ENCODE measurements at regions not wholly inside any gene's neighbourhood (a gene's known extent, or its start where the extent isn't known, plus 50 kb on each side); places are given as distances from the start of the nearest gene placed in this dataset.

- Histone ChIP-seq H3K27ac (ENCODE audit: low read length in 2 of 2) (no peak overlapping the region), H3K4me1 (ENCODE audit: control insufficient read depth in 2 of 2, insufficient read depth in 2 of 2, low read length in 2 of 2) (no peaks in the 10 kb centered on the region), H2AFZ (ENCODE audit: insufficient read depth, low read depth, low read length, poor library complexity, severe bottlenecking) (no peak overlapping the region), H3K9ac (ENCODE audit: low read length) (no peak overlapping the region), H3K27me3 (replicated peaks in 1 of 4; ENCODE audit: control extremely low read depth in 1 of 4, control insufficient read depth in 3 of 4, insufficient read depth in 4 of 4, low read length in 3 of 4) (no peaks in the 10 kb centered on the region), H3K36me3 (replicated peaks in 1 of 2; ENCODE audit: control extremely low read depth in 1 of 2, control insufficient read depth in 1 of 2, extremely low read depth in 1 of 2, insufficient read depth in 2 of 2, low read length in 1 of 2) (no peaks in the 10 kb centered on the region), H3K4me2 (replicated peaks; ENCODE audit: low read depth, low read length, poor library complexity, severe bottlenecking) (no peak overlapping the region), H3K79me2 (ENCODE audit: control insufficient read depth, insufficient read depth, low read length) (no peaks in the 10 kb centered on the region), H4K20me1 (ENCODE audit: control insufficient read depth, insufficient read depth, low read length, poor library complexity, severe bottlenecking) (no peaks in the 10 kb centered on the region), H3K9me3 (ENCODE audit: control extremely low read depth in 1 of 3, control insufficient read depth in 2 of 3, insufficient read depth in 1 of 3, low read length in 2 of 3) (peaks cover 0 to 1% (median 0%) of the 10 kb centered on the region in 3 donors), H3K4me3 (ENCODE audit: control extremely low read depth in 1 of 5, extremely low read depth in 1 of 5, insufficient read depth in 1 of 5, low read depth in 2 of 5, low read length in 4 of 5) (no peak overlapping the region)
- Mint-ChIP-seq H3K9me3 (ENCODE audit: insufficient read depth) (no peaks in the 10 kb centered on the region), H3K27me3 (no peaks in the 10 kb centered on the region), H3K4me1 (no peaks in the 10 kb centered on the region), H3K4me3 (no peak overlapping the region), H3K27ac (no peak overlapping the region)
- CTCF ChIA-PET = no interaction called here
- ATAC-seq (ENCODE audit: low read depth) = no peak
- intact Hi-C loops (cut with micrococcal nuclease) = no loop called here
- POLR2A ChIA-PET = no interaction called here
- no peak for DNase-seq
- TF ChIP-seq EZH2 (IDR thresholded peaks at IDR 0.05; ENCODE audit: borderline replicate concordance, insufficient read depth, low read depth, low read length, poor library complexity, severe bottlenecking) (no peak), CTCF (IDR thresholded peaks at IDR 0.05) (no peak)
These were observed 506.0 kb upstream of the CDH2 start for GRCh38 chr18:28682912-28683311.

- no peak overlapping the region for H3K27ac ChIP-seq (ENCODE audit: low read length in 2 of 2)
- no peaks in the 10 kb centered on the region for H3K36me3 ChIP-seq (replicated peaks in 1 of 2; ENCODE audit: control extremely low read depth in 1 of 2, control insufficient read depth in 1 of 2, extremely low read depth in 1 of 2, insufficient read depth in 2 of 2, low read length in 1 of 2)
- no peaks in the 10 kb centered on the region for H4K20me1 ChIP-seq (ENCODE audit: control insufficient read depth, insufficient read depth, low read length, poor library complexity, severe bottlenecking)
- H2AFZ ChIP-seq (ENCODE audit: insufficient read depth, low read depth, low read length, poor library complexity, severe bottlenecking) = no peak overlapping the region
- H3K9me3 Mint-ChIP-seq (ENCODE audit: insufficient read depth) = peaks cover 5% of the 10 kb centered on the region
- H3K4me1 Mint-ChIP-seq = no peaks in the 10 kb centered on the region
- H3K9ac ChIP-seq (ENCODE audit: low read length) = no peak overlapping the region
- intact Hi-C loops (cut with micrococcal nuclease) = no loop called here
- no CpG with 5 or more reads among the region's 1 CpG for WGBS (ENCODE audit: insufficient coverage)
- CTCF ChIA-PET = no interaction called here
- H3K4me3 ChIP-seq (ENCODE audit: control extremely low read depth in 1 of 5, extremely low read depth in 1 of 5, insufficient read depth in 1 of 5, low read depth in 2 of 5, low read length in 4 of 5) = no peak overlapping the region
- no peaks in the 10 kb centered on the region for H3K27me3 ChIP-seq (replicated peaks in 1 of 4; ENCODE audit: control extremely low read depth in 1 of 4, control insufficient read depth in 3 of 4, insufficient read depth in 4 of 4, low read length in 3 of 4)
- H3K79me2 ChIP-seq (ENCODE audit: control insufficient read depth, insufficient read depth, low read length) = no peaks in the 10 kb centered on the region
- peaks cover 0 to 2% (median 0%) of the 10 kb centered on the region in 3 donors for H3K9me3 ChIP-seq (ENCODE audit: control extremely low read depth in 1 of 3, control insufficient read depth in 2 of 3, insufficient read depth in 1 of 3, low read length in 2 of 3)
- no peak overlapping the region for H3K4me3 Mint-ChIP-seq
- TF ChIP-seq EZH2 (IDR thresholded peaks at IDR 0.05; ENCODE audit: borderline replicate concordance, insufficient read depth, low read depth, low read length, poor library complexity, severe bottlenecking) (no peak), CTCF (IDR thresholded peaks at IDR 0.05) (no peak)
- ATAC-seq (ENCODE audit: low read depth) (no peak), DNase-seq (no peak)
- H3K4me1 ChIP-seq (ENCODE audit: control insufficient read depth in 2 of 2, insufficient read depth in 2 of 2, low read length in 2 of 2) = no peaks in the 10 kb centered on the region
- H3K4me2 ChIP-seq (replicated peaks; ENCODE audit: low read depth, low read length, poor library complexity, severe bottlenecking) = no peak overlapping the region
- H3K27me3 Mint-ChIP-seq = no peaks in the 10 kb centered on the region
- H3K27ac Mint-ChIP-seq = no peak overlapping the region
- POLR2A ChIA-PET = no interaction called here
These were observed 492.2 kb upstream of the CDH2 start for GRCh38 chr18:28669165-28669564.

All from B cell (primary cell).